ENCODE measurements at regions not wholly inside any gene's neighbourhood (a gene's known extent, or its start where the extent isn't known, plus 50 kb on each side); places are given as distances from the start of the nearest gene placed in this dataset.

DNA sequence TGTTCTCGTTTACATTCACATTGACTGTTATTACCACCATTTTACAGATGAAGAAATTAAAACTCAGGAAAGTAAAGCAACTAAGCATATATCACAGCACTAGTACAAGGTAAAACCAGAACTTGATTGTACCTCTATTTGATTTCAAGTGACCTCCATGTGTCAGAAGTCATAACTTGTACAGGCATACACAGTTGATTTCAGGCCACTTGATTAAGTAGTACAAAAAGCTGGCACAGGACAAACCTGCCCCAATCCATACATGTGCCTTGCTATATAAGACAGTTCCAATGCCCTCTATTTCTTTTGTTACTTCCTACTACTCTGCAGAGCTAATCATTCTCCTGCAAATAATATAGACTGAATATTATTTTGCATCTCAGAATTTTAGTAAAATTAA is 58.8 kb upstream of the VGLL2 start:
- DNase-seq (ENCODE audit: low spot score) (no peak), ATAC-seq (ENCODE audit: low read depth) (no peak)
- Histone ChIP-seq H3K9me3 (ENCODE audit: severe bottlenecking) (no peaks in the 10 kb centered on the region), H3K36me3 (ENCODE audit: low read depth) (no peaks in the 10 kb centered on the region), H3K27ac (ENCODE audit: poor library complexity, severe bottlenecking) (no peak overlapping the region), H3K4me1 (ENCODE audit: insufficient read depth, poor library complexity, severe bottlenecking) (no peaks in the 10 kb centered on the region), H3K4me3 (ENCODE audit: severe bottlenecking) (no peak overlapping the region), H3K27me3 (ENCODE audit: insufficient read depth, poor library complexity, severe bottlenecking) (no peaks in the 10 kb centered on the region)
- TF ChIP-seq, protein P1, sequence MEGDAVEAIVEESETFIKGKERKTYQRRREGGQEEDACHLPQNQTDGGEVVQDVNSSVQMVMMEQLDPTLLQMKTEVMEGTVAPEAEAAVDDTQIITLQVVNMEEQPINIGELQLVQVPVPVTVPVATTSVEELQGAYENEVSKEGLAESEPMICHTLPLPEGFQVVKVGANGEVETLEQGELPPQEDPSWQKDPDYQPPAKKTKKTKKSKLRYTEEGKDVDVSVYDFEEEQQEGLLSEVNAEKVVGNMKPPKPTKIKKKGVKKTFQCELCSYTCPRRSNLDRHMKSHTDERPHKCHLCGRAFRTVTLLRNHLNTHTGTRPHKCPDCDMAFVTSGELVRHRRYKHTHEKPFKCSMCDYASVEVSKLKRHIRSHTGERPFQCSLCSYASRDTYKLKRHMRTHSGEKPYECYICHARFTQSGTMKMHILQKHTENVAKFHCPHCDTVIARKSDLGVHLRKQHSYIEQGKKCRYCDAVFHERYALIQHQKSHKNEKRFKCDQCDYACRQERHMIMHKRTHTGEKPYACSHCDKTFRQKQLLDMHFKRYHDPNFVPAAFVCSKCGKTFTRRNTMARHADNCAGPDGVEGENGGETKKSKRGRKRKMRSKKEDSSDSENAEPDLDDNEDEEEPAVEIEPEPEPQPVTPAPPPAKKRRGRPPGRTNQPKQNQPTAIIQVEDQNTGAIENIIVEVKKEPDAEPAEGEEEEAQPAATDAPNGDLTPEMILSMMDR (IDR thresholded peaks at IDR 0.05; ENCODE audit: poor library complexity, severe bottlenecking) = no peak

DNA sequence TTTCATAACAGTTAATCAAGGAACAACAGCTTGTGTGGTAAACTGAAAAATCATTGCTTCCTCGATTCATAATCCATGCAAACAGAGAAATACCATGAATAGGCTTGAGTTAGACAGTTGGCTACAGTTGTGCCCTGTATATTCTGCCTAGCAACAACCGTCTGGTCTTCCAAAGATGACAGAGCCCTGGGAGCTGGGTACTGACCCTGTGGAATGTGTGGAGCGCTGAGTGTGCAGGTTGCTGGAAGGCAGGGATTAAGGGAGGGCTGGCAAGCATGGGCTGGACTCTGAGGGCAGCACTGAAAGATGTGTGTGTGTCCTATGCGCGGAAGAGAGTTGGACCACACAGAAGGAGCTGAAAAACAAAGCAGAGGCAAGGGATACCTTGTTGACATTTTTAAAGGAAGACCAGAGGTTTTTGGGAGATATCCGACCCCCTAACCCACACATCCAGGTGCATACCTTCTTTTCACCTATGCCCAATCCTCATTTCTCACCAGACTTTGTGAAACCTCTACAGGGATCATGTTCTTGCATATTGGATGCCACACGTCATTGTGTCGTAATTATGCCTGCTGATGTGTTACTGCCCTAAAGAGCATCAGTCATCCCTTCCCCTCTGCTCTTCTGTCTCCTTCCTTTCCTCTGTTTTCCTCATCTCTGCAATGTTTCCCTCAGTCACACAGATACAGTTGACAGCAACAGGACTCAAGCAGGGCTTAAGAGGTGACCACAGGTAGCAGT is 58.2 kb upstream of the VGLL2 start:
- ATAC-seq (ENCODE audit: low read depth) (peak; percentile 56), DNase-seq (ENCODE audit: low spot score) (no peak)
- no peaks in the 10 kb centered on the region for H3K9me3 ChIP-seq (ENCODE audit: severe bottlenecking)
- no peak overlapping the region for H3K27ac ChIP-seq (ENCODE audit: poor library complexity, severe bottlenecking)
- H3K4me3 ChIP-seq (ENCODE audit: severe bottlenecking) = no peak overlapping the region
- TF ChIP-seq, protein P1 (IDR thresholded peaks at IDR 0.05; ENCODE audit: poor library complexity, severe bottlenecking) = no peak
- H3K27me3 ChIP-seq (ENCODE audit: insufficient read depth, poor library complexity, severe bottlenecking) = no peaks in the 10 kb centered on the region
- no peaks in the 10 kb centered on the region for H3K4me1 ChIP-seq (ENCODE audit: insufficient read depth, poor library complexity, severe bottlenecking)
- H3K36me3 ChIP-seq (ENCODE audit: low read depth) = no peaks in the 10 kb centered on the region

- no peak overlapping the region for H3K27ac ChIP-seq (ENCODE audit: poor library complexity, severe bottlenecking)
- no peaks in the 10 kb centered on the region for H3K9me3 ChIP-seq (ENCODE audit: severe bottlenecking)
- no peak for DNase-seq (ENCODE audit: low spot score)
- no peak overlapping the region for H3K4me3 ChIP-seq (ENCODE audit: severe bottlenecking)
- no peaks in the 10 kb centered on the region for H3K27me3 ChIP-seq (ENCODE audit: insufficient read depth, poor library complexity, severe bottlenecking)
- TF ChIP-seq, protein P1 (IDR thresholded peaks at IDR 0.05; ENCODE audit: poor library complexity, severe bottlenecking) = no peak
- no peaks in the 10 kb centered on the region for H3K36me3 ChIP-seq (ENCODE audit: low read depth)
- no peak for ATAC-seq (ENCODE audit: low read depth)
- H3K4me1 ChIP-seq (ENCODE audit: insufficient read depth, poor library complexity, severe bottlenecking) = no peaks in the 10 kb centered on the region
These were observed 55.1 kb upstream of the VGLL2 start for GRCh38 chr6:117210279-117210678.

DNA sequence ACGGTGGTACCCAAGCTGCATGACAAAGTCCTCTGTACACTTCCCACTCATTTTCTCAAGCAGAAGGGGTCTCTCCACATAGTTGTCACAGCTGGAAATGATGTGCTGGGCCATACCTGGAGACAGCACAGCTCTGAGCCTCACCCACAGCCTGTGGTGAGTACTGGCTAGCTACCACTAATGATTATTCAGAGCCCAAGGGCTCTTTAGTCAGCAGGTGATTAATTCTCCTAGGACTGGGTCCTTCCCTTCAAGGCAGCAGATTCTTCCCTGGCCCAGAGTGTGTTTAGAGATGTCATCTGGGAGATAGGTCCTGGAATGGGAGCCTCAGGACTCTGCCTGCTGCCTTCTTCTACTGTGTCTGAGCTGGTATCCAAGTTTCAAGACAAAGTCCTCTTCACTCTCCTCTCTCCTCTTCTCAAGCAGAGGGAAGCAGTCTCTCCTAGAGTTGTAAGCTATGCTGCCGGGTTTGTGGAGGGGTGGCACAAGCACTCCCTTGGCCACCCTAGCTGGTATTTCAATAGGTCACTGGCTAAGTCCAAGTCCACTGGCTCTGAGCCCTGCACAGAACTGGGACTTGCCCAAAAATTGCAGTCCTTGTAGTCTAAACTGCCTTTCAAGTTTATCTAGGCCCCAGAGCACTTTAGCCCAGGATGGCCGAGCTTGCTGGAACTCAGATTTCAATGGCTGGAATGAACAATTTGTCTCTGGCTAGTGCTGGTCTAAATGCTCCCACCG is 49.8 kb upstream of the VGLL2 start:
- TF ChIP-seq, protein P1 (IDR thresholded peaks at IDR 0.05; ENCODE audit: poor library complexity, severe bottlenecking) = no peak
- DNase-seq (ENCODE audit: low spot score) (no peak), ATAC-seq (ENCODE audit: low read depth) (peak; percentile 27; the same call in 1 of the 3 replicates)
- no peaks in the 10 kb centered on the region for H3K27me3 ChIP-seq (ENCODE audit: insufficient read depth, poor library complexity, severe bottlenecking)
- no peaks in the 10 kb centered on the region for H3K9me3 ChIP-seq (ENCODE audit: severe bottlenecking)
- no peak overlapping the region for H3K27ac ChIP-seq (ENCODE audit: poor library complexity, severe bottlenecking)
- H3K4me3 ChIP-seq (ENCODE audit: severe bottlenecking) = no peak overlapping the region
- H3K36me3 ChIP-seq (ENCODE audit: low read depth) = no peaks in the 10 kb centered on the region
- no peaks in the 10 kb centered on the region for H3K4me1 ChIP-seq (ENCODE audit: insufficient read depth, poor library complexity, severe bottlenecking)

Measured in RWPE2 (cell line).